ENCODE measurements at regions not wholly inside any gene's neighbourhood (a gene's known extent, or its start where the extent isn't known, plus 50 kb on each side); places are given as distances from the start of the nearest gene placed in this dataset.
A peak's percentile ranks its signal among the peaks of the same experiment; 100 is the strongest.

GRCh38 chr2:234723400-234723799, 226.5 kb upstream of the ARL4C start:
- TF ChIP-seq CTCF (IDR thresholded peaks at IDR 0.05) (no peak), POLR2A (IDR thresholded peaks at IDR 0.05) (no peak)
- no peak for DNase-seq (ENCODE audit: low spot score in 2 of 2)
- intact Hi-C loops (cut with DNase I; ENCODE audit: low total_unique reads): no loop called here
- no peak overlapping the region for H3K4me3 ChIP-seq (ENCODE audit: low read depth, poor library complexity, severe bottlenecking)
- WGBS, 2 donors: 75 to 79% methylated on average over 6 of the region's 6 CpGs

- DNase-seq (ENCODE audit: low spot score in 2 of 2): no peak
- intact Hi-C loops (cut with DNase I; ENCODE audit: low total_unique reads): no loop called here
- H3K4me3 ChIP-seq (ENCODE audit: low read depth, poor library complexity, severe bottlenecking): no peak overlapping the region
- no peak for TF ChIP-seq POLR2A (IDR thresholded peaks at IDR 0.05)
- TF ChIP-seq CTCF (IDR thresholded peaks at IDR 0.05): no peak
Observed at GRCh38 chr2:234722176-234722575, 225.3 kb upstream of the ARL4C start.

DNA sequence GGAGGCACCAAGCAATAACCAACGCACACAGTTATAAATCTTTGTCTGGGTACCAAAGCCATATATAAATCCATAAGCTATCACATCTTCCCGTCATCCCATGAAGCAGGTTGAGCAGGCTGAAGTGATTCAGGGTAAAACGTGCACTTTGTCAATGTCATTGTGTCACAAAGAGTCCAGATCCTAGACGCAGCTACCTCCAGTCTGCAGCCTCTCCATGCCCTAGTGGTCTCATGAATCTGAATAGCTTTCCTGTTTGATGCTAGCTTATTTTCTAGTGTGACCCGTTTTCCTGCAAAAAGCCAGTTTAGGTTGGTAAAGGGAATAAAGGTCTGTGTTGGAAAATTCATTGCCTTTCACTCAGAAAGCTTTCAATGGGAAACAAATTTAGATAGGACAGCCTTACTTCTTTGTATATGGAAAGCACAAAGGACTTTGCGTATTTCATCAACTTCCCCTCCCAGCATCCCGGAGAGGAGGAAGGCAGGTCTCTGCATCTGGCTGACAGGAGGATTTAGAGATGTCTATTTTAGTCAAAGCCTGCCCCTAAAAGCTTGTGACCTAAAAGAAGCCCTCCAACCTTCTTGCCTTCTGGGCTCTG, 222.3 kb upstream of the ARL4C start:
- TF ChIP-seq CTCF (IDR thresholded peaks at IDR 0.05) (no peak), POLR2A (IDR thresholded peaks at IDR 0.05) (no peak)
- intact Hi-C loops (cut with DNase I; ENCODE audit: low total_unique reads): no loop called here
- H3K4me3 ChIP-seq (ENCODE audit: low read depth, poor library complexity, severe bottlenecking): no peak overlapping the region
- WGBS, 2 donors: 83 to 87% methylated on average over 7 of the region's 7 CpGs
- peak in 1 of 2 donors; percentile 14 for DNase-seq (ENCODE audit: low spot score in 2 of 2)

DNA sequence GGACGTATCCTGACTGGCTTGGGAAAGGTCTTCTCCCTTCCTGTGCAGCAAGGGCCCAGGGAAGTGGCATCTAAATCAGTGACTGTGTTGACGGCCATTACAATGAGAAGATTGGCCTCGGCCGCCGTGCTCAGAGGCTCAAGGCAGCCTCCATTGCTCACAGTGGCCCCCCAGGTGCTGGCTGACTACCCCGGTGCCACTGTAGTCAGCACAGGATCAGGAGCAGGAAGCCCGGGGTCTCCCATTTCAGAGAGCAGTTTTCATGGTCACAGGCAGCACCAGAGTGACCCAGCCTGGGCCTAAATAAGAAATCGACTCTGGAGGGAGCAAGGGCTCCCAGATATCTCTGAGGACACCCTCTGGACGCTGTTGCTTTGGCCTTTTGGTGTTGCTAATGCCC, 219.4 kb upstream of the ARL4C start:
- WGBS, 2 donors: 85 to 93% methylated on average over 8 to 9 of the region's 9 CpGs
- intact Hi-C loops (cut with DNase I; ENCODE audit: low total_unique reads): no loop called here
- peak in 1 of 2 donors; percentile 66 for DNase-seq (ENCODE audit: low spot score in 2 of 2)
- no peak for TF ChIP-seq CTCF (IDR thresholded peaks at IDR 0.05)
- TF ChIP-seq POLR2A (IDR thresholded peaks at IDR 0.05): no peak
- H3K4me3 ChIP-seq (ENCODE audit: low read depth, poor library complexity, severe bottlenecking): no peak overlapping the region

GRCh38 chr2:234715671-234716250, 218.9 kb upstream of the ARL4C start:
- 92 to 94% methylated on average over 13 of the region's 13 CpGs for WGBS, 2 donors
- no peak overlapping the region for H3K4me3 ChIP-seq (ENCODE audit: low read depth, poor library complexity, severe bottlenecking)
- TF ChIP-seq CTCF (IDR thresholded peaks at IDR 0.05): no peak
- no peak for TF ChIP-seq POLR2A (IDR thresholded peaks at IDR 0.05)

DNA sequence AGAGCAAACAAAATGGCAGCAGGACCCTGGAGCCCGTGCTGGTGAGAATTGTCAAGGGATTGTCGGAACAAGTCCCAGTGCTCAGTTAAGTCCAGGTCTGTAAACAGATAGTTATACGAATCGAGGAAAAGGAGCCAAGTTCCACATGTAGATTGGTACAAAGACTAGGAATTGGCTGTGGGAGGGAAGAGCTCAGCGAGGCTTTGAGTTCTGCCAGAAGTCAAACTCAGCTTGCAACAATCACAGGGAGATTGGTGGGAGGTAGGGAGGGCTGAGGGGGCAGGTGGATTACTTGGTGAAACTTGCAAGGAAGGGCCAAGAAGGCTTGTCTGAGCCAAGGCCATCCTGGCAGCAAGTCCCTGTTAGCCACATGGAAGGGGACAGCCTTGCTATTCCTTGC, 217.8 kb upstream of the ARL4C start:
- WGBS, 2 donors: 69 to 75% methylated on average over 5 of the region's 5 CpGs
- no peak overlapping the region for H3K4me3 ChIP-seq (ENCODE audit: low read depth, poor library complexity, severe bottlenecking)
- intact Hi-C loops (cut with DNase I; ENCODE audit: low total_unique reads): no loop called here
- DNase-seq (ENCODE audit: low spot score in 2 of 2): peak in 1 of 2 donors; percentile 59
- TF ChIP-seq CTCF (IDR thresholded peaks at IDR 0.05) (no peak), POLR2A (IDR thresholded peaks at IDR 0.05) (no peak)

More at GRCh38 chr2:234715671-234716250, 218.9 kb upstream of the ARL4C start:
- intact Hi-C loops (cut with DNase I; ENCODE audit: low total_unique reads): no loop called here
- peak in 1 of 2 donors; percentile 60 for DNase-seq (ENCODE audit: low spot score in 2 of 2)

Measured in lower leg skin (tissue), 4 donors.